Uterus (tissue), 3 donors: ENCODE measurements at regions not wholly inside any gene's neighbourhood (a gene's known extent, or its start where the extent isn't known, plus 50 kb on each side); places are given as distances from the start of the nearest gene placed in this dataset.

ENCODE experiments used
- DNase-seq, 2 donors: peaks; one replicate each; pipeline ENCODE4 v3.0.0-alpha.2; 2019 to 2020
- H3K27ac ChIP-seq, 2 donors: fragments of 200-600 bp; sonication (generic); 1 replicate in 1 of 2; 2 replicates in 1 of 2; pipeline ENCODE4 v1.5.1; 2016 to 2018
- H3K27me3 ChIP-seq, 2 donors: fragments of 200-600 bp; sonication (generic); one replicate each; pipeline ENCODE4 v1.5.1; 2018 to 2019; ENCODE audit warnings: control low read depth in 1 of 2
- H3K36me3 ChIP-seq, 2 donors: fragments of 200-600 bp; sonication (generic); one replicate each; pipeline ENCODE4 v1.5.1; 2019; ENCODE audit warnings: control low read depth in 1 of 2
- H3K4me1 ChIP-seq, 2 donors: fragments of 200-600 bp; sonication (generic); one replicate each; pipeline ENCODE4 v1.5.1; 2018 to 2019; ENCODE audit warnings: control low read depth in 1 of 2
- H3K4me3 ChIP-seq, 2 donors: fragments of 200-600 bp; sonication (generic); 1 replicate in 1 of 2; 2 replicates in 1 of 2; pipeline ENCODE4 v1.5.1; 2018 to 2019; ENCODE audit warnings: mild to moderate bottlenecking in 1 of 2
- H3K9me3 ChIP-seq, 2 donors: fragments of 200-600 bp; sonication (generic); one replicate each; pipeline ENCODE4 v1.5.1; 2019; ENCODE audit warnings: control low read depth in 1 of 2
- CTCF ChIP-seq, 4 experiments: fragments of 200-600 bp in 2 of 4; fragments of 450-650 bp in 2 of 4; sonication (generic) in 2 of 4; IDR thresholded peaks; one replicate each; pipeline ENCODE4 v1.5.1; 2016 to 2019; ENCODE audit warnings: antibody characterized with exemption in 4 of 4, mild to moderate bottlenecking in 2 of 4, moderate library complexity in 1 of 4
- POLR2A ChIP-seq, 2 donors: fragments of 450-650 bp; IDR thresholded peaks; one replicate each; pipeline ENCODE4 v1.6.1; 2016; ENCODE audit warnings: antibody characterized with exemption in 2 of 2, mild to moderate bottlenecking in 1 of 2, moderate library complexity in 1 of 2
- intact Hi-C: fragments of 100-400 bp; cut with DNase I; formaldehyde crosslinking; loops from one replicate; pipeline ENCODE4 v1.15.1; 2023; ENCODE audit warnings: low total_unique reads
- donor health status: DM: yes; HTN: yes; CAD: no.

GRCh38 chr5:72659726-72660125 lies 152.5 kb upstream of the ZNF366 start:
- H3K4me1 ChIP-seq: no peaks in the 10 kb centered on the region
- H3K27ac ChIP-seq: no peak overlapping the region
- no peaks in the 10 kb centered on the region for H3K36me3 ChIP-seq
- no peak overlapping the region for H3K4me3 ChIP-seq
- DNase-seq: no peak
- TF ChIP-seq CTCF (IDR thresholded peaks at IDR 0.05) (no peak), POLR2A (IDR thresholded peaks at IDR 0.05) (no peak)
- intact Hi-C loops: no loop called here
- H3K9me3 ChIP-seq: no peaks in the 10 kb centered on the region
- no peaks in the 10 kb centered on the region for H3K27me3 ChIP-seq

- no peak for TF ChIP-seq CTCF (IDR thresholded peaks at IDR 0.05)
- no peak for TF ChIP-seq POLR2A (IDR thresholded peaks at IDR 0.05)
- DNase-seq: no peak
- no peak overlapping the region for H3K27ac ChIP-seq
- H3K9me3 ChIP-seq: no peaks in the 10 kb centered on the region
- H3K27me3 ChIP-seq: no peaks in the 10 kb centered on the region
- no peak overlapping the region for H3K4me3 ChIP-seq
- intact Hi-C loops: no loop called here
- H3K4me1 ChIP-seq: no peaks in the 10 kb centered on the region
- no peaks in the 10 kb centered on the region for H3K36me3 ChIP-seq
These were observed 151.7 kb upstream of the ZNF366 start for GRCh38 chr5:72658761-72659540.

- Histone ChIP-seq H3K4me1 (no peaks in the 10 kb centered on the region), H3K27me3 (no peaks in the 10 kb centered on the region), H3K9me3 (no peaks in the 10 kb centered on the region), H3K36me3 (no peaks in the 10 kb centered on the region), H3K27ac (no peak overlapping the region), H3K4me3 (no peak overlapping the region)
- no peak for DNase-seq
- intact Hi-C loops: no loop called here
- TF ChIP-seq CTCF (IDR thresholded peaks at IDR 0.05): no peak
- TF ChIP-seq POLR2A (IDR thresholded peaks at IDR 0.05): no peak
These were observed 151.0 kb upstream of the ZNF366 start for GRCh38 chr5:72658161-72658560.

- intact Hi-C loops: no loop called here
- no peaks in the 10 kb centered on the region for H3K27me3 ChIP-seq
- H3K4me3 ChIP-seq: no peak overlapping the region
- no peaks in the 10 kb centered on the region for H3K4me1 ChIP-seq
- TF ChIP-seq POLR2A (IDR thresholded peaks at IDR 0.05): no peak
- no peaks in the 10 kb centered on the region for H3K9me3 ChIP-seq
- H3K36me3 ChIP-seq: no peaks in the 10 kb centered on the region
- H3K27ac ChIP-seq: no peak overlapping the region
- DNase-seq: no peak
These were observed 149.7 kb upstream of the ZNF366 start for GRCh38 chr5:72656756-72657513.

GRCh38 chr5:72656331-72656730 lies 149.1 kb upstream of the ZNF366 start:
- TF ChIP-seq POLR2A (IDR thresholded peaks at IDR 0.05) (no peak), CTCF (IDR thresholded peaks at IDR 0.05) (no peak)

More at GRCh38 chr5:72656331-72656730, 149.1 kb upstream of the ZNF366 start:
- H3K4me3 ChIP-seq: no peak overlapping the region
- no peaks in the 10 kb centered on the region for H3K36me3 ChIP-seq
- intact Hi-C loops: no loop called here
- no peaks in the 10 kb centered on the region for H3K27me3 ChIP-seq
- no peaks in the 10 kb centered on the region for H3K9me3 ChIP-seq
- H3K27ac ChIP-seq: no peak overlapping the region
- no peaks in the 10 kb centered on the region for H3K4me1 ChIP-seq
- no peak for DNase-seq
